MCF 10A (cell line): ENCODE measurements at regions not wholly inside any gene's neighbourhood (a gene's known extent, or its start where the extent isn't known, plus 50 kb on each side); places are given as distances from the start of the nearest gene placed in this dataset.
"Not testable (repeated sequence)": the region's sequence is repeated elsewhere in the genome, so short reads cannot be mapped to it uniquely, and the experiment has no call there.

Experiments used
- BruUV-seq: library from RNA; stranded (reverse); fragments of 400-500 nt; replicated peaks from 2 replicates; lab custom pipeline; 2021; lab: Mats Ljungman, UMichigan
- CTCF ChIA-PET: fragments of 300-600 bp; sonication (Branson Sonifier 250); formaldehyde crosslinking; extraction: SDS; loops from one replicate; lab custom pipeline; 2021; ENCODE audit warnings: antibody characterized with exemption, inconsistent platforms; lab: Yijun Ruan, JAX
- POLR2A ChIA-PET: fragments of 300-600, 350-650 bp; sonication (Branson Sonifier 250); formaldehyde crosslinking; extraction: SDS; loops from one replicate; lab custom pipeline; 2020; ENCODE audit warnings: antibody characterized with exemption, inconsistent platforms; lab: Yijun Ruan, JAX
- DNase-seq: peaks from one replicate; pipeline ENCODE4 v3.0.0-alpha.2; 2018; ENCODE audit not compliant: unreplicated experiment
- H3K27ac Mint-ChIP-seq: one replicate; pipeline ENCODE4 v1.8.0; 2022; ENCODE audit warnings: mild to moderate bottlenecking, low read depth, mixed read lengths; ENCODE audit not compliant: unreplicated experiment
- H3K27me3 Mint-ChIP-seq: one replicate; pipeline ENCODE4 v1.8.0; 2022; ENCODE audit warnings: mixed read lengths; ENCODE audit not compliant: insufficient read depth, unreplicated experiment
- H3K36me3 Mint-ChIP-seq: one replicate; pipeline ENCODE4 v1.8.0; 2022; ENCODE audit warnings: mild to moderate bottlenecking, moderate library complexity, mixed read lengths; ENCODE audit not compliant: insufficient read depth, unreplicated experiment
- H3K4me1 Mint-ChIP-seq: one replicate; pipeline ENCODE4 v1.8.0; 2022; ENCODE audit warnings: mixed read lengths; ENCODE audit not compliant: insufficient read depth, unreplicated experiment
- H3K4me3 Mint-ChIP-seq: one replicate; pipeline ENCODE4 v1.8.0; 2022; ENCODE audit warnings: mild to moderate bottlenecking, moderate library complexity, mixed read lengths; ENCODE audit not compliant: unreplicated experiment
- H3K9me3 Mint-ChIP-seq: one replicate; pipeline ENCODE4 v1.8.0; 2022; ENCODE audit warnings: mixed read lengths; ENCODE audit not compliant: unreplicated experiment
- intact Hi-C: fragments of 100-400 bp; cut with micrococcal nuclease; formaldehyde crosslinking; loops from 2 replicates; pipeline ENCODE4 v1.14.1; 2022
- TF ChIP-seq, protein P1 (sequence below): fragments of 200-600 bp; IDR thresholded peaks from one replicate; pipeline ENCODE4 v1.8.0; 2022; ENCODE audit warnings: antibody characterized with exemption, mild to moderate bottlenecking; ENCODE audit not compliant: unreplicated experiment

DNA sequence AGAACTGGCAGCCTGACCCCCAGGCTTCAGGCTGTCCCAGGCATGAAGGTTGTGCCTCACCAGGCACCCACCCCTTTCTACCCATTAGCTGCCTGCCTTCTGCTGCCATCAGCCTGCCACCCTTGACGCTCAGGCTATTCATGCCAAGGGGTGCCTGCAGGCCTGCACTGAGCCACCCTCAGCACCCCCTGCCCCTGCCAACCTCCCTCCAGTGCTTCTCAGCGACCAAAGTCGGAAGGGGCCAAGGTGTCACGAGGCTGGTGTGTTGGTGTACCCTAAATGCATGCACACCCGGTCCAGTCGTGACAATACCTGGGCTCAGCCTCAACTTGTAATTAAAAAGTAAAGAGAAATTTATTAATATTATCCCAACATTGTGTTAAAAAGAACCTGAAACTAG, 422.7 kb downstream of the ARL4A start:
- intact Hi-C loops = loop anchor here (10.0 kb wide), 1 partner anchor 395 kb away; no protein-coding TSS in a partner anchor

DNA sequence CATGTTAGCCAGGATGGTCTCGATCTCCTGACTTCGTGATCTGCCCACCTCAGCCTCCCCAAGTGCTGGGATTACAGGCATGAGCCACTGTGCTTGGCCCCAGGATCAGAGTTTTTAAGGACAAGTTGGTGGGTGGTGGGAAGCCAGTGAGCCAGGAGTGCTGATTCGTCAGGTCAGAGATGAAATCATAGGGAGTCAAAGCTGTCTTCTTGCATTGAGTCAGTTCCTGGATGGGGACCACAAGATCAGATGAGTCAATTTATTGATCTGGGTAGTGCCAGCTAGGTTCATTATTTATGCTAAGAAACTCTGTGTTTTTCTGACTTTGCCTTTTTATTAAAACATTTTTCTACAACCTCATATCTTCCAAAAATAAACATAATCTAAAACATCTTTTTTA, 423.8 kb downstream of the ARL4A start:
- Mint-ChIP-seq H3K27ac (no peak overlapping the region), H3K36me3 (no peaks in the 10 kb centered on the region), H3K9me3 (no peaks in the 10 kb centered on the region), H3K4me3 (no peak overlapping the region), H3K27me3 (no peaks in the 10 kb centered on the region), H3K4me1 (peaks cover 19% of the 10 kb centered on the region)
- TF ChIP-seq, protein P1, sequence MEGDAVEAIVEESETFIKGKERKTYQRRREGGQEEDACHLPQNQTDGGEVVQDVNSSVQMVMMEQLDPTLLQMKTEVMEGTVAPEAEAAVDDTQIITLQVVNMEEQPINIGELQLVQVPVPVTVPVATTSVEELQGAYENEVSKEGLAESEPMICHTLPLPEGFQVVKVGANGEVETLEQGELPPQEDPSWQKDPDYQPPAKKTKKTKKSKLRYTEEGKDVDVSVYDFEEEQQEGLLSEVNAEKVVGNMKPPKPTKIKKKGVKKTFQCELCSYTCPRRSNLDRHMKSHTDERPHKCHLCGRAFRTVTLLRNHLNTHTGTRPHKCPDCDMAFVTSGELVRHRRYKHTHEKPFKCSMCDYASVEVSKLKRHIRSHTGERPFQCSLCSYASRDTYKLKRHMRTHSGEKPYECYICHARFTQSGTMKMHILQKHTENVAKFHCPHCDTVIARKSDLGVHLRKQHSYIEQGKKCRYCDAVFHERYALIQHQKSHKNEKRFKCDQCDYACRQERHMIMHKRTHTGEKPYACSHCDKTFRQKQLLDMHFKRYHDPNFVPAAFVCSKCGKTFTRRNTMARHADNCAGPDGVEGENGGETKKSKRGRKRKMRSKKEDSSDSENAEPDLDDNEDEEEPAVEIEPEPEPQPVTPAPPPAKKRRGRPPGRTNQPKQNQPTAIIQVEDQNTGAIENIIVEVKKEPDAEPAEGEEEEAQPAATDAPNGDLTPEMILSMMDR = no peak
- no peak for DNase-seq
- CTCF ChIA-PET = interaction anchor here (1.2 to 11.1 kb wide), 4 partner anchors 379 to 426 kb away, joined by 3 to 155 read pairs (median 4); partner anchors contain the start of gene ARL4A
- POLR2A ChIA-PET = no interaction called here
- BruUV-seq = no TSS peak
- intact Hi-C loops = loop anchor here (10.0 kb wide), 1 partner anchor 396 kb away; no protein-coding TSS in a partner anchor

More for the DNA sequence above, 422.7 kb downstream of the ARL4A start:
- H3K27me3 Mint-ChIP-seq = no peaks in the 10 kb centered on the region
- H3K9me3 Mint-ChIP-seq = no peaks in the 10 kb centered on the region
- ChIA-PET POLR2A (interaction anchor here (1.6 kb wide), 1 partner anchor 9 kb away, joined by 4 read pairs; no protein-coding TSS in a partner anchor), CTCF (no interaction called here)
- TF ChIP-seq, protein P1 = no peak
- H3K36me3 Mint-ChIP-seq = no peaks in the 10 kb centered on the region
- H3K4me3 Mint-ChIP-seq = no peak overlapping the region
- BruUV-seq = no TSS peak
- peaks cover 11% of the 10 kb centered on the region for H3K4me1 Mint-ChIP-seq
- no peak overlapping the region for H3K27ac Mint-ChIP-seq
- DNase-seq = no peak

DNA sequence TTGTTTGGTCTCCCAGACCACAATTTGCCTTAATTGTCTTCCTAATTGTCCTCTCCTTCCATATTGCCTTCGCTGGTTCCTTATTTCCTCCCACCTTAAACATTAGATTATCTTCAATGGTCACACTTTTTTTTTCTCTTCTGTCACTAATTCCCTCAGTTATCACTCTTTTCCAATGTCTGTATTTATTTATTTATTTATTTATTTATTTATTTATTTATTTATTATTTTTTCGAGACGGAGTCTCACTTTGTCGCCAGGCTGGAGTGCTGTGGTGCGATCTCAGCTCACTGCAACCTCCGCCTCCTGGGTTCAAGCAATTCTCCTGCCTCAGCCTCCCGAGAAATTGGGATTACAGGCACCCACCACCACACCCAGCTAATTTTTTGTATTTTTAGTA, 426.8 kb downstream of the ARL4A start:
- BruUV-seq, H3K9me3 Mint-ChIP-seq, H3K27ac Mint-ChIP-seq, H3K27me3 Mint-ChIP-seq, H3K36me3 Mint-ChIP-seq, H3K4me3 Mint-ChIP-seq, DNase-seq: not testable (repeated sequence)
- H3K4me1 Mint-ChIP-seq = peaks cover 19% of the 10 kb centered on the region
- CTCF ChIA-PET = interaction anchor here (0.8 to 11.1 kb wide), 10 partner anchors 13 to 429 kb away, joined by 3 to 155 read pairs (median 4); partner anchors contain the start of gene ARL4A
- POLR2A ChIA-PET = interaction anchor here (1.0 to 5.3 kb wide), 2 partner anchors 16 to 426 kb away, joined by 5 to 61 read pairs; partner anchors contain the start of gene ARL4A
- intact Hi-C loops = loop anchor here (10.0 kb wide), 1 partner anchor 399 kb away; no protein-coding TSS in a partner anchor

DNA sequence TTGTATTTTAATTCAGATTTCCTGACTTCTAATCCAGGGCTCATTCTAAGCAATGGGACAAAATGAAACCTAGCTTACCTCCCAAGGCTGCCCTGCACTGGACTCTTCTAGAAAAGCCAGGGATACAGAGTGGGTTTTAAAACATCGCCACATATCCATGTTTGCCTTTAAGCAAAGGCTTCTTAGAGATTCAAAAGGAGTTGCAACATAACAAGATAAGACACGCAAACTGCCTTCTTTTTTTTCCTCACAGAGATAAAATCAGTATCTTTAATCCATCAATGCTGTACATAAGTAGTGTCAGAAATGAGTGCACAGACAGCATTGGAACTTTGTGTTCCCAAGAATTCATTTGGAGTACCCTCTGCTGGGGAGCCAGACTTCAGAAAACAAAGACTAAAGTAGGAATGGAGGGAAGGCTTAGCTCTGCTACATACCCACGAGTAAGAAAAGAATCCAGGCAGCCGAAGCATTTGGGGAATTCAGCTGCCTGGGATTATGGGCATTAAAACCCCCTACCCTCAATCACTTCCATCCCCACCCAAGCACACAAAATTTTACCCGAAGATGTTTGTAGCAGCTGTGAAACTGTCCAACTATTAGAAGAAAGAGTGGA, 427.8 kb downstream of the ARL4A start:
- ChIA-PET CTCF (interaction anchor here (0.6 to 11.1 kb wide), 21 partner anchors 11 to 1288 kb away, joined by 3 to 155 read pairs (median 4); partner anchors contain the start of gene ARL4A), POLR2A (interaction anchor here (0.7 to 5.3 kb wide), 13 partner anchors 11 to 431 kb away, joined by 3 to 61 read pairs (median 5); partner anchors contain the start of gene ARL4A)
- TF ChIP-seq, protein P1 = no peak
- BruUV-seq = no TSS peak
- Mint-ChIP-seq H3K27ac (no peak overlapping the region), H3K4me3 (no peak overlapping the region), H3K36me3 (no peaks in the 10 kb centered on the region), H3K4me1 (peaks cover 19% of the 10 kb centered on the region), H3K9me3 (no peaks in the 10 kb centered on the region), H3K27me3 (no peaks in the 10 kb centered on the region)
- DNase-seq = no peak
- intact Hi-C loops = loop anchor here (1.0 to 10.0 kb wide), 4 partner anchors 147 to 588 kb away; no protein-coding TSS in a partner anchor
